A549 (cell line): ENCODE measurements at regions not wholly inside any gene's neighbourhood (a gene's known extent, or its start where the extent isn't known, plus 50 kb on each side); places are given as distances from the start of the nearest gene placed in this dataset.

Source experiments
- ATAC-seq, 2 experiments: fragments of 200-7000 bp in 1 of 2; fragments of >200 bp in 1 of 2; cut with Nextera tagmentation in 1 of 2; cut with Tn5 transposase in 1 of 2; 3 replicates each; pipeline versions ENCODE4 v1.8.0 to v1.9.1; 2018 to 2020; ENCODE audit warnings: mild to moderate bottlenecking in 1 of 2, moderate library complexity in 1 of 2
- CTCF ChIA-PET: fragments of 300-600 bp; sonication (Branson Sonifier 250); formaldehyde crosslinking; extraction: SDS; loops from one replicate; lab custom pipeline; 2021; ENCODE audit warnings: antibody characterized with exemption, inconsistent platforms; lab: Yijun Ruan, JAX
- POLR2A ChIA-PET: fragments of 350-600 bp; formaldehyde crosslinking; extraction: SDS; loops from one replicate; lab custom pipeline; 2021; ENCODE audit warnings: antibody characterized with exemption, inconsistent platforms; lab: Yijun Ruan, JAX
- DNase-seq, 2 experiments: peaks; one replicate each; pipeline versions ENCODE4 v3.0.0 to v3.0.0-alpha.2; 2011 to 2016; ENCODE audit warnings: low read depth in 1 of 2, low spot score in 1 of 2
- FAIRE-seq: peaks from 2 replicates; lab custom pipeline; 2011; peaks lifted over from hg19 to GRCh38; lab: Jason Lieb, UNC
- H3K27ac ChIP-seq, 2 experiments: fragments of >200 bp; sonication (Bioruptor Twin); formaldehyde crosslinking; 3 replicates each; pipeline ENCODE4 v1.5.1; 2016 to 2017
- H3K4me1 ChIP-seq: fragments of >200 bp; sonication (Bioruptor Twin); formaldehyde crosslinking; 3 replicates; pipeline ENCODE4 v1.6.1; 2016
- H3K4me2 ChIP-seq: fragments of >200 bp; sonication (Bioruptor Twin); formaldehyde crosslinking; 3 replicates; pipeline ENCODE4 v1.6.1; 2016
- H3K4me3 ChIP-seq: fragments of >200 bp; sonication (Bioruptor Twin); formaldehyde crosslinking; 3 replicates; pipeline ENCODE4 v1.5.1; 2016
- H3K9me3 ChIP-seq: fragments of >200 bp; sonication (Bioruptor Twin); formaldehyde crosslinking; 3 replicates; pipeline ENCODE4 v1.6.1; 2016
- CBX2 ChIP-seq: fragments of 200-600 bp; sonication (generic); IDR thresholded peaks from 2 replicates; pipeline ENCODE4 v1.6.1; 2016; ENCODE audit warnings: low read depth, mild to moderate bottlenecking, borderline replicate concordance
- CBX8 ChIP-seq: fragments of 200-600 bp; sonication (generic); IDR thresholded peaks from 2 replicates; pipeline ENCODE4 v1.6.1; 2016
- CHD4 ChIP-seq: fragments of 200-600 bp; sonication (generic); IDR thresholded peaks from 2 replicates; pipeline ENCODE4 v1.6.1; 2016; ENCODE audit warnings: antibody characterized with exemption, mild to moderate bottlenecking, borderline replicate concordance
- EHF ChIP-seq: fragments of 250-450 bp; sonication (Bioruptor Pico); IDR thresholded peaks from 2 replicates; pipeline ENCODE4 v1.5.0; 2020; ENCODE audit warnings: mild to moderate bottlenecking
- FOSB ChIP-seq: fragments of 250-450 bp; sonication (Bioruptor Pico); IDR thresholded peaks from 2 replicates; pipeline ENCODE4 v1.5.0; 2020; ENCODE audit warnings: mild to moderate bottlenecking, moderate library complexity
- FOXS1 ChIP-seq: fragments of 250-450 bp; sonication (Bioruptor Pico); IDR thresholded peaks from 2 replicates; pipeline ENCODE4 v1.5.0; 2020; ENCODE audit warnings: mild to moderate bottlenecking, moderate library complexity
- GATA3 ChIP-seq: IDR thresholded peaks from 2 replicates; pipeline ENCODE4 v1.6.1; 2012; ENCODE audit warnings: borderline replicate concordance
- HDAC2 ChIP-seq: fragments of 200-600 bp; sonication (generic); IDR thresholded peaks from 2 replicates; pipeline ENCODE4 v1.6.1; 2016
- HMGXB4 ChIP-seq: fragments of 250-450 bp; sonication (Bioruptor Pico); IDR thresholded peaks from 2 replicates; pipeline ENCODE4 v1.5.0; 2021; ENCODE audit warnings: mild to moderate bottlenecking, moderate library complexity, borderline replicate concordance
- HOXA7 ChIP-seq: fragments of 250-450 bp; sonication (Bioruptor Pico); IDR thresholded peaks from 2 replicates; pipeline ENCODE4 v1.5.0; 2020; ENCODE audit warnings: mild to moderate bottlenecking, moderate library complexity
- HOXB13 ChIP-seq: fragments of 250-450 bp; sonication (Bioruptor Pico); IDR thresholded peaks from 2 replicates; pipeline ENCODE4 v1.5.0; 2020; ENCODE audit warnings: low read depth, mild to moderate bottlenecking, moderate library complexity
- JUN ChIP-seq, 2 experiments: fragments of >200 bp; sonication (Bioruptor Twin); formaldehyde crosslinking; IDR thresholded peaks; 2 replicates in 1 of 2; 3 replicates in 1 of 2; pipeline ENCODE4 v1.6.1; 2016 to 2017
- KDM1A ChIP-seq: fragments of 200-600 bp; sonication (generic); IDR thresholded peaks from 2 replicates; pipeline ENCODE4 v1.6.1; 2016; ENCODE audit warnings: low read depth, mild to moderate bottlenecking
- MAZ ChIP-seq: fragments of 150-350 bp; IDR thresholded peaks from 2 replicates; pipeline ENCODE4 v1.6.1; 2014; ENCODE audit warnings: antibody characterized with exemption, low read depth, low read length, borderline replicate concordance
- NFE2L2 ChIP-seq: fragments of 150-350 bp; conservative IDR thresholded peaks from 2 replicates; pipeline ENCODE4 v1.6.1; 2014; ENCODE audit warnings: low read length
- POLR2A ChIP-seq: IDR thresholded peaks from 2 replicates; pipeline ENCODE4 v1.6.1; 2012; ENCODE audit warnings: mild to moderate bottlenecking, low read length
- RAD21 ChIP-seq, 2 experiments: fragments of >200 bp in 1 of 2; sonication (Bioruptor Twin) in 1 of 2; formaldehyde crosslinking in 1 of 2; IDR thresholded peaks in 1 of 2; conservative IDR thresholded peaks in 1 of 2; 2 replicates in 1 of 2; 3 replicates in 1 of 2; pipeline ENCODE4 v1.6.1; 2012 to 2018; ENCODE audit warnings: inconsistent platforms in 1 of 2
- RFX5 ChIP-seq: fragments of 450-650 bp; IDR thresholded peaks from 2 replicates; pipeline ENCODE4 v1.7.1; 2014; ENCODE audit warnings: antibody characterized with exemption, mild to moderate bottlenecking, moderate library complexity
- TFCP2L1 ChIP-seq: fragments of 250-450 bp; sonication (Bioruptor Pico); IDR thresholded peaks from 2 replicates; pipeline ENCODE4 v1.5.0; 2021; ENCODE audit warnings: mild to moderate bottlenecking
- TP53 ChIP-seq: fragments of 250-450 bp; sonication (Bioruptor Pico); IDR thresholded peaks from 2 replicates; pipeline ENCODE4 v1.5.0; 2021; ENCODE audit warnings: mild to moderate bottlenecking, moderate library complexity
- ZSCAN20 ChIP-seq: fragments of 250-450 bp; sonication (Bioruptor Pico); IDR thresholded peaks from 2 replicates; pipeline ENCODE4 v1.8.0; 2022; ENCODE audit warnings: mild to moderate bottlenecking, moderate library complexity
- WGBS: methylation state at CpG from one replicate; pipeline ENCODE4 v1.1.6; 2017; ENCODE audit errors: missing lambda C conversion rate; 5-methylcytosine and 5-hydroxymethylcytosine counted together
- TF ChIP-seq, protein P1 (sequence below): fragments of 450-650 bp; IDR thresholded peaks from 2 replicates; pipeline ENCODE4 v1.6.1; 2014; ENCODE audit warnings: antibody characterized with exemption
- TF ChIP-seq, protein P2 (sequence below): IDR thresholded peaks from 2 replicates; pipeline ENCODE4 v1.6.1; 2012; ENCODE audit warnings: low read depth, borderline replicate concordance
- TF ChIP-seq, protein P3 (sequence below): fragments of 150-350 bp; IDR thresholded peaks from 2 replicates; pipeline ENCODE4 v1.6.1; 2014; ENCODE audit warnings: low read depth, mild to moderate bottlenecking, low read length

DNA sequence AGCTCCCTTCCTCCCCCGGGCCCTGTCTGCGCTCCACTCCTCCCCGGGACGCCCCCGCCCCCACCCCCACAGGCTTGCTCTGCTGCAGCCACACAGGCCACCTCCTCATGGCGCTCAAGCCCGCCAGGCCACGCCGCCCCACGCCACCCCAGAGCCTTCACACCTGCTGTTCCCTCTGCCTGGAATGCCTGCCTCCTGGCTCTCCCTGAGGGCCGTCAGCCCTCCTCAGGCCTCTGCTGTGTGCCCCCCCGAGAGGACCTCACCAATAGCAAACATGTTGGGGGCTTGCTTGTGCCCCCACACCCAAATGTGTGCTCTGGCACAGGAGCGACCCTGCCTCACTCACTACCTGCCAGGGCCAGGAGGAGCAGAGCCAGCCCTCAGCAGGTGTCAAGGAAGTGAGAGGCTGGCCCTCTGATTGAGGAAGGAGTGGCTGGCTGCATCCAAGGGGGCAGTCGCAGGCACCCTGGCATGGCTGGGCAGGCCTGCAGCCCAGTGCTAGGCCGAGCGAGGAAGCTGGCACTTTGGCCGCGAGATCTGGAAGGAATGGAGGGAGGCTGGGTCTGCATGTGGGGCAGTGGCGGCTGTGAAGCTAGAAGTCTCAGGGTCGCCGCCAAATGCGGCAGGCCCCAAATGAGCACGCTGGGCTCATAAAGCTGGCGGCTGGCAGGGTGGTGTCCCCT is 86.5 kb downstream of the INHBB start:
- Histone ChIP-seq H3K4me3 (no peak overlapping the region), H3K9me3 (no peaks in the 10 kb centered on the region), H3K4me2 (no peak overlapping the region), H3K27ac (no peak overlapping the region), H3K4me1 (peaks cover 14% of the 10 kb centered on the region)
- FAIRE-seq = no peak
- ChIA-PET POLR2A (interaction anchor here (0.6 kb wide), 1 partner anchor 20 kb away, joined by 3 read pairs; no protein-coding TSS in a partner anchor), CTCF (interaction anchor here (0.6 to 1.2 kb wide), 3 partner anchors 56 to 119 kb away, joined by 3 read pairs; no protein-coding TSS in a partner anchor)
- 82% methylated on average over 10 of the region's 24 CpGs for WGBS
- ATAC-seq = no peak
- no peak for DNase-seq
- TF ChIP-seq, protein P1, sequence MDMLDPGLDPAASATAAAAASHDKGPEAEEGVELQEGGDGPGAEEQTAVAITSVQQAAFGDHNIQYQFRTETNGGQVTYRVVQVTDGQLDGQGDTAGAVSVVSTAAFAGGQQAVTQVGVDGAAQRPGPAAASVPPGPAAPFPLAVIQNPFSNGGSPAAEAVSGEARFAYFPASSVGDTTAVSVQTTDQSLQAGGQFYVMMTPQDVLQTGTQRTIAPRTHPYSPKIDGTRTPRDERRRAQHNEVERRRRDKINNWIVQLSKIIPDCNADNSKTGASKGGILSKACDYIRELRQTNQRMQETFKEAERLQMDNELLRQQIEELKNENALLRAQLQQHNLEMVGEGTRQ = no peak
- TF ChIP-seq MAZ (no peak), CBX8 (no peak), RAD21 (conservative IDR thresholded peaks at IDR 0.05 in 1 of 2, IDR thresholded peaks at IDR 0.05 in 1 of 2) (no peak)

- no peak for DNase-seq
- H3K4me2 ChIP-seq = no peak overlapping the region
- 77% methylated on average over 14 of the region's 17 CpGs for WGBS
- no peak overlapping the region for H3K27ac ChIP-seq
- peaks cover 15% of the 10 kb centered on the region for H3K4me1 ChIP-seq
- CTCF ChIA-PET = no interaction called here
- POLR2A ChIA-PET = interaction anchor here (0.6 kb wide), 1 partner anchor 21 kb away, joined by 3 read pairs; no protein-coding TSS in a partner anchor
- no peak for FAIRE-seq
- no peaks in the 10 kb centered on the region for H3K9me3 ChIP-seq
- TF ChIP-seq KDM1A = no peak
- TF ChIP-seq HOXB13 (CRISPR knock-in tag) = no peak
- no peak for TF ChIP-seq CBX2
- TF ChIP-seq TFCP2L1 (CRISPR knock-in tag) = no peak
- TF ChIP-seq HOXA7 (CRISPR knock-in tag) = no peak
- TF ChIP-seq, protein P2, sequence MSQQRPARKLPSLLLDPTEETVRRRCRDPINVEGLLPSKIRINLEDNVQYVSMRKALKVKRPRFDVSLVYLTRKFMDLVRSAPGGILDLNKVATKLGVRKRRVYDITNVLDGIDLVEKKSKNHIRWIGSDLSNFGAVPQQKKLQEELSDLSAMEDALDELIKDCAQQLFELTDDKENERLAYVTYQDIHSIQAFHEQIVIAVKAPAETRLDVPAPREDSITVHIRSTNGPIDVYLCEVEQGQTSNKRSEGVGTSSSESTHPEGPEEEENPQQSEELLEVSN = no peak
- no peak for TF ChIP-seq ZSCAN20 (CRISPR knock-in tag)
- TF ChIP-seq, all 56 proteins: peak for 0
- H3K4me3 ChIP-seq = no peak overlapping the region
- no peak for ATAC-seq
Measured at GRCh38 chr2:120432976-120433815, 87.3 kb downstream of the INHBB start.

GRCh38 chr2:120433816-120434290 is 87.9 kb downstream of the INHBB start:
- no peaks in the 10 kb centered on the region for H3K9me3 ChIP-seq
- H3K4me3 ChIP-seq = no peak overlapping the region
- H3K4me1 ChIP-seq = peaks cover 15% of the 10 kb centered on the region
- no peak for ATAC-seq
- no peak overlapping the region for H3K4me2 ChIP-seq
- TF ChIP-seq CHD4 = no peak
- no peak for TF ChIP-seq FOSB (CRISPR knock-in tag)
- TF ChIP-seq HOXB13 (CRISPR knock-in tag) = no peak
- no peak for TF ChIP-seq HMGXB4 (CRISPR knock-in tag)
- no peak for TF ChIP-seq GATA3
- no peak for TF ChIP-seq HDAC2
- no peak for TF ChIP-seq TFCP2L1 (CRISPR knock-in tag)
- TF ChIP-seq JUN (IDR thresholded peaks at IDR 0.05) = no peak
- no peak for TF ChIP-seq NFE2L2
- no peak for TF ChIP-seq TP53 (CRISPR knock-in tag)
- TF ChIP-seq, protein P3, sequence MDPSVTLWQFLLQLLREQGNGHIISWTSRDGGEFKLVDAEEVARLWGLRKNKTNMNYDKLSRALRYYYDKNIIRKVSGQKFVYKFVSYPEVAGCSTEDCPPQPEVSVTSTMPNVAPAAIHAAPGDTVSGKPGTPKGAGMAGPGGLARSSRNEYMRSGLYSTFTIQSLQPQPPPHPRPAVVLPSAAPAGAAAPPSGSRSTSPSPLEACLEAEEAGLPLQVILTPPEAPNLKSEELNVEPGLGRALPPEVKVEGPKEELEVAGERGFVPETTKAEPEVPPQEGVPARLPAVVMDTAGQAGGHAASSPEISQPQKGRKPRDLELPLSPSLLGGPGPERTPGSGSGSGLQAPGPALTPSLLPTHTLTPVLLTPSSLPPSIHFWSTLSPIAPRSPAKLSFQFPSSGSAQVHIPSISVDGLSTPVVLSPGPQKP = no peak
- no peak for TF ChIP-seq POLR2A
- TF ChIP-seq EHF (CRISPR knock-in tag) = no peak
- TF ChIP-seq FOXS1 (CRISPR knock-in tag) = no peak
- TF ChIP-seq RFX5 = no peak
- no peak overlapping the region for H3K27ac ChIP-seq
- no peak for DNase-seq
- FAIRE-seq = no peak
- CTCF ChIA-PET = interaction anchor here (1.6 kb wide), 1 partner anchor 90 kb away, joined by 6 read pairs; no protein-coding TSS in a partner anchor
- POLR2A ChIA-PET = no interaction called here
- 93% methylated on average over 7 of the region's 7 CpGs for WGBS
